Kidney capillary endothelial cell (primary cell): ENCODE measurements at regions not wholly inside any gene's neighbourhood (a gene's known extent, or its start where the extent isn't known, plus 50 kb on each side); places are given as distances from the start of the nearest gene placed in this dataset.
"Not testable (repeated sequence)": the region's sequence is repeated elsewhere in the genome, so short reads cannot be mapped to it uniquely, and the experiment has no call there.

Source experiments
- DNase-seq: peaks from one replicate; pipeline ENCODE4 v3.0.0-alpha.2; 2018; ENCODE audit warnings: low spot score

GRCh38 chr1:96865731-96866685 is 144.4 kb downstream of the PTBP2 start:
- peak; percentile 4 for DNase-seq

- DNase-seq: no peak
These were observed 151.2 kb downstream of the PTBP2 start for GRCh38 chr1:96872757-96873156.

GRCh38 chr1:96878640-96879039 is 157.1 kb downstream of the PTBP2 start:
- DNase-seq: no peak

- no peak for DNase-seq
These were observed 159.0 kb downstream of the PTBP2 start for GRCh38 chr1:96880626-96881025.

GRCh38 chr1:96882096-96882495 is 160.5 kb downstream of the PTBP2 start:
- DNase-seq: no peak

GRCh38 chr1:96886474-96886873 is 164.9 kb downstream of the PTBP2 start:
- DNase-seq: no peak

- DNase-seq: no peak
These were observed 165.9 kb downstream of the PTBP2 start for GRCh38 chr1:96887501-96887900.

GRCh38 chr1:96901783-96902363 is 180.3 kb downstream of the PTBP2 start:
- no peak for DNase-seq

GRCh38 chr1:96912248-96912647 is 190.7 kb downstream of the PTBP2 start:
- no peak for DNase-seq

- DNase-seq: not testable (repeated sequence)
These were observed 194.1 kb downstream of the PTBP2 start for GRCh38 chr1:96915701-96916100.

- no peak for DNase-seq
These were observed 196.8 kb downstream of the PTBP2 start for GRCh38 chr1:96918406-96918805.

GRCh38 chr1:96922181-96922580 is 200.6 kb downstream of the PTBP2 start:
- no peak for DNase-seq

- no peak for DNase-seq
These were observed 202.2 kb downstream of the PTBP2 start for GRCh38 chr1:96923753-96924152.

- DNase-seq: no peak
These were observed 204.6 kb downstream of the PTBP2 start for GRCh38 chr1:96926176-96926575.

- DNase-seq: no peak
These were observed 205.5 kb downstream of the PTBP2 start for GRCh38 chr1:96927125-96927524.

GRCh38 chr1:96931136-96931535 is 209.6 kb downstream of the PTBP2 start:
- no peak for DNase-seq

- no peak for DNase-seq
These were observed 212.7 kb downstream of the PTBP2 start for GRCh38 chr1:96934282-96934681.

GRCh38 chr1:96944432-96945092 is 223.0 kb downstream of the PTBP2 start:
- no peak for DNase-seq

- no peak for DNase-seq
These were observed 224.0 kb downstream of the PTBP2 start for GRCh38 chr1:96945509-96946084.

GRCh38 chr1:96955307-96956012 is 233.9 kb downstream of the PTBP2 start:
- no peak for DNase-seq

GRCh38 chr1:96962216-96962615 is 240.6 kb downstream of the PTBP2 start:
- no peak for DNase-seq

GRCh38 chr1:96962751-96963211 is 241.2 kb downstream of the PTBP2 start:
- DNase-seq: no peak
